GM21367 (cell line): ENCODE measurements at regions not wholly inside any gene's neighbourhood (a gene's known extent, or its start where the extent isn't known, plus 50 kb on each side); places are given as distances from the start of the nearest gene placed in this dataset.
"Not testable (repeated sequence)": the region's sequence is repeated elsewhere in the genome, so short reads cannot be mapped to it uniquely, and the experiment has no call there.

Experiments used
- ATAC-seq: cut with Tn5 transposase; IDR thresholded peaks from one replicate; pipeline ENCODE4 v1.9.1; 2021; ENCODE audit not compliant: unreplicated experiment

DNA sequence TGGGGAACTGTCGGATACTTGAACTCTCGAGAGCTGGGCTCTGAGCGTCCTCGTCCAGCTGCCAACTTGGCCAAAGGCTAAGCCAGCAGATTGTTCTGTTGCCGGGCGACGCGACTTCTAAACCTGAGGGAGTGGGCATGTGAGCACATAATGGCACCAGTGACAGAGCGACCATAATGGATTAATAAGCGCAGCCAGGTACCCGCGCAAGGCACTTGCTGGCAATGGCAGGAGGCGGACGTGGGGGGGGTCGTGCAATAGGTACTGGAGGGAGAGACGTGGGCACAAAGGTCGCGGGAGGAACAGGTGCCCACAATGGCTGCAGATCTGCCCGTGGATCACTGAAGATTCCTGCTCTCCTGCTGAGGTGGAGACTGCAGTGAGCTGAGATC, 1368.7 kb downstream of the CDH12 start:
- ATAC-seq: not testable (repeated sequence)

DNA sequence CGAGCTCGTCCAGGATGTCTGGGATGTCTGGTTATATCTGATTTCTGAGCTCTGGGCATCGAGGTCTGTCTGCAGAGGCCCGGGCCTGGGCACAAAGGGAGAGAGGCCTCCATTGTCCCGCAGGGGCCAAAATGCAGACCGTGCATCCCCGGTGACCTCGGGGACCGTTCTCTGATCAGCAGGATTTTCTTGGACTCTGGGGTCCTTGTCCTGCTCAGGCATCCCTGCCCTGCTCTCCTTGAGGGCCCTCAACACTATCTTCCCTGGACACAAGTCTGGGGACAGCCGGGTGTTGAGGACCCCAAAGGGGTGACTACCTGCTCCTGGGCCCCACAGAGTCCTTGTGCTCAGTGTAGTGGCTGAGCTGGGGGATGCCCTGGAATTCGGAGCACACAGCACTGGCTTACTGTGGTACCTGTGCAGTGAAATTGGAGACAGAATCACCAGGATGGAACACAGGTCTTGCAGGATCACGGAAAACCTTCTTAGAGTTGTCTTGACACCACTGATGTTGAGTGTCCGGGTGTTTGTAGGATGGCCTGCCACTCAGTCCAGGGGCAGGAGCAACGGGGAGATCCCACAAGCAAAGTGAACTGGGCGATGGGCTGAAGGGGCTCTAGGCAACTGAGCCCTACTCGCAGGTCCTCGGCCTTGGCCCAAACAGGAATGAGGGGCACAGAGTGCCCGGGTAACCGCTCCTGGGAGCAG, 1369.2 kb downstream of the CDH12 start:
- not testable (repeated sequence) for ATAC-seq

DNA sequence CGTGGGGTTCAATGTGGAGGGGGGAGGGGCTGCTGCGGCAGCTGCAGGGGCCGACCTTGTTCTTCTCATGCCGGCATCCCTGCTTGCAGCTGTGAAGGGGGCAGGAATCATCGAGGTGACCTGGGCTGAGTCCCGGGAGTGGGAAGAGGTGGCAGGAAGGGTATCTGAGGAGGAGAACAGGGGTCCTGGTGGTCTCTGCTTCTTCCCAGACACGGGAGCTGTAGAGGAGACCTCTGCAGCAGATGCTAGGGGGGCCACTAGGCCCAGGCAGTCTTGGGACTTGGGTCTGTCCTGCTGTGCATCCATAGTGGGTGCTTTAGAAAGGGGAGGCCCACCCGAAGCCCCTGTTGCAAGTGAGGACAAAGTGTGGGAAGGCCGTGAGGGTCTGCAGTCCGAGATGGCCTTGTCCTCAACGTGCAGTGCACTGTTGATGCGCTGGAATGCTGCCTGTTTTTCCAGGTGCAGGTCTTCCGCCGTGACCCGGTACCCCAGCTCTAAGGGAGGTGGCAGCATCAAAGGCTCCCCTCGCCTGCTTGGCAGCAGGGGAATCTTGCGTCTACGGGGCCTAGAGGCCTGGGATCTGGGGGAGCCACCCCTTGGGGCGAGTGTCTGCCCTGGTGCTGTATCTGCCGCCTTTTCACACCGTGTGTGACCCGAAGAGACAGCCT, 1370.0 kb downstream of the CDH12 start:
- not testable (repeated sequence) for ATAC-seq

DNA sequence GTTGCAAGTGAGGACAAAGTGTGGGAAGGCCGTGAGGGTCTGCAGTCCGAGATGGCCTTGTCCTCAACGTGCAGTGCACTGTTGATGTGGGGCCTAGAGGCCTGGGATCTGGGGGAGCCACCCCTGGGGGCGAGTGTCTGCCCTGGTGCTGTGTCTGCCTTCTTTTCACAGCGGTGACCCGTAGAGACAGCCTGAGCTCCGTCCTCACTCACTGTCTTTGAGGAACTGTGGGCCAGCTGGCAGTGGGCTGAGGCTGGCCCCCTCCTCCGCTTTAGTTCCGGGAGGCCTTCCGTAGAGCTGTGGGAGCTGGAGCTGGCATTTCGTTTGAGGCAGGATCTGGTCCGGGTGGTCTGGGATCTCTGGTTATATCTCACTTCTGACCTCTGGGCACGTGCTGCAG, 1370.6 kb downstream of the CDH12 start:
- not testable (repeated sequence) for ATAC-seq

DNA sequence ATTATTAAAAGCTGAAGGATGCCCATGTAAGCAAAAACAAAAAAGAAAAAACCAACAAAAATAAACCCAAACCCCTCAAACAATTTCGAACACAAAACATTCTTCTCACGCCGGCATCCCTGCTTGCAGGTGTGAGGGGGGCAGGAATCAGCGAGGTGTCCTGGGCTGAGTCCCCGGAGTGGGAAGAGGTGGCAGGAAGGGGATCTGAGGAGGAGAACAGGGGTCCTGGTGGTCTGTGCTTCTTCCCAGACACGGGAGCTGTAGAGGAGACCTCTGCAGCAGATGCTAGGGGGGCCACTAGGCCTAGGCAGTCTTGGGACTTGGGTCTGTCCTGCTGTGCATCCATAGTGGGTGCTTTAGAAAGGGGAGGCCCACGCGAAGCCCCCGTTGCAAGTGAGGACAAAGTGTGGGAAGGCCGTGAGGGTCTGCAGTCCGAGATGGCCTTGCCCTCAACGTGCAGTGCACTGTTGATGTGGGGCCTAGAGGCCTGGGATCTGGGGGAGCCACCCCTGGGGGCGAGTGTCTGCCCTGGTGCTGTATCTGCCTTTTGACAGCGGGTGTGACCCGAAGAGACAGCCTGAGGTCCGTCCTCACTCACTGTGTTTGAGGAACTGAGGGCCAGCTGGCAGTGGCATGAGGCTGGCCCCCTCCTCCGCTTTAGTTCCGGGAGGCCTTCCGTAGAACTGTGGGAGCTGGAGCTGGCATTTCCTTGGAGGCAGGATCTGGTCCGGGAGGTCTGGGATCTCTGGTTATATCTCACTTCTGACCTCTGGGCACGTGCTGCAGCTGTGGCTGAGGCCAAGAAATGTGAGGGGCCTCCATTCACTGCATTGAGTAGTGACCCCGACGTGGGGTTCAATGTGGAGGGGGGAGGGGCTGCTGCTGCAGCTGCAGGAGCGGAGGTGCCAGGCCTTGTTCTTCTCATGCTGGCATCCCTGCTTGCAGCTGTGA, 1371.5 kb downstream of the CDH12 start:
- not testable (repeated sequence) for ATAC-seq

DNA sequence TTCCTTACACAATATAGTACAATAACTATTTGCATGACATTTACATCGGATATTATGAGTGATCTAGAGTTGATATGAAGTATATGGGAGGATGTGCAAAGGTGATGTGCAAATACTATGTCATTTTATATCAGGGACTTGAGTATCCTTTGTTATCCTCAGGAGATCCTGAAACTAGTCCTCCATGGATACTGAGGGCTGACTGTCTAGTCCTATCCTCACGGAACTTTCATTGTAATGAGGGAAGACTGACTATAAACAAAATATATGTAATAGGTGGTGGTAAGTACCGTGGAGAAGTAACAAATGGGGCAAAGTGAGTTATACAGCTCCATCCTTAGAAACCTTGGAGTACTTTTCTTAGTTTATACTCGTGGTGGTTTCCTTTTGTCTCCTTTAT, 1373.1 kb downstream of the CDH12 start:
- not testable (repeated sequence) for ATAC-seq

DNA sequence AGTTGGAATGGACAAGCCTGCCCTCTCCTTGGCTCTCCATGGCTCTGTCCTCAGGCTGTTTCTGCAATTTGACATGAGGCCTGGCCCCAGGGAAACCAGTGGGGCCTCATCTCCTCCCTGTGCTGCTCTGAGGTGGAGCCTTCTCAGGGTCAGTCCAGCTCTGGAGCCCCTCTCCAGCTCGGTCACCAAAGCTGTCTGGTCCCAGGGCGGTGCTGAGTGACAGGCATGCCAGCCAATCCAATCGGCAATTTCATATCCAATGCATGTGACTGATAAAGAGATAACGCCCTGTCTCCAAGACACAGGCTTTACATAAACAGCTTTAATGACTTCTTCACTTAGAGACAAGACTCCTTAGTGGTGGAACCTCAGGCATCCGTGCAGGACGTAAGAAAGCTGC, 1379.2 kb downstream of the CDH12 start:
- ATAC-seq: not testable (repeated sequence)

DNA sequence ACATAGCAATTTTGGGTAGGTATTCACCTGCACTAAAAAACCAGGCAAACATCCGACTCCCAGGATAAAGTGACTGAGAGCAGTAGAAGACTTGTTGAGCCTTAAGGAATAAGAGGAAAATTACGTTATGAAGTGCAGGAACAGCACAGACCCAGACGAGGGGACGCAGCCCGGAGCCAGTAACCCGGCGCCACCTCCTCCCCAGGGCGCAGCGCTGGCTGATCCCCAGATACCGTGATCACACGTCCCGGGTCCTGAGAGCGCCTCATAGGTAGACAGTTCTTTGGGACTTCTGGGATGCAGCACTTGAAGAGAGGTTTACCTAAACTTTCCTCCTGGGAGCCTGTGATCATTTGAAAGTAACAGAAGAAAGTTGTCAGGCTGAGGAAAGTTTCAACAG, 1379.7 kb downstream of the CDH12 start:
- ATAC-seq: not testable (repeated sequence)

DNA sequence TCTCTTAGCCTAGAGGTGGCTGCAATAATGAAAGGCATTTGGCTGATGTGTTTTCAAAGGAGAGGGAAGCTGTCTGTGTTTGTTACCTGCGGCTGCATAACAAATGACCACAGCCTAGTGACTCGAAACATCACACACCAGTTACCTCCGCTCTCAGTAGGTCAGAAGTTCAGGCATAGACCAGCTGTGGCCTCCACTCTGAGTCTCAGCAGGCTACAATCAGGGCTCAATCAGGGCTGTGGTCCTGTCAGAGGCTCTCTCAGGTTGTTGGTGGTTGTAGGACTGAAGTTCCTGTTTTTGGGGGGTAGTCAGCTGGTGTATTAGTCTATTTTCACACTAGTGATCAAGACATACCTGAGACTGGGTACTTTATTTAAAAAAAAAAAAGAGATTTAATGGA, 1381.5 kb downstream of the CDH12 start:
- ATAC-seq: not testable (repeated sequence)

DNA sequence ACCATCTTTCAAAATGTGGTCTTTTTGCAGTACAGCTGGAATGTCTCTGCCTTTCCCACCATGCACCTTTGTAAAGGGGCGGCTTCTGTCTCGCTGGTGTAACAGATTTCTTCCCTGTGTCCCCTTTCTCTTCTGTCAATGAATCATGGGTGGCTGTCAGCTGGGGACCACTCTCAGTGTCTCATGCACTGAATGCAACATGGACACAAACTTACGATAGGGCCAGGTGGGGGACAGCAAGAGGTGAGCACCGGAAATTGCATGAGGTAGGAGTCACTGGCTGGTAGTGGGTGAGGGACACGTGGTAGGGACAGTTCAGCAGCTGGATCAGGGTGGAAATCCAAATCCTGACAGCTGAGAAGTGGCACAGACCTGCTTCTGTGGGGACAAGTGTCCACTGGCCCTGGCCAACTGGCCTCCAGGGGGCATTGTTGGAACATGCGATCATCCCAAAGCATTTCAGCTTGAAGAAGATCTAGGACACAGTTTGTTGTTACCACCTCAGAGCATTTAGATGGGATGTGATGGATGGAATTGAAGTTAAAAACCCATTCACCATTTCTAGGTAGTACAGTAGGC, 1383.5 kb downstream of the CDH12 start:
- ATAC-seq: not testable (repeated sequence)

DNA sequence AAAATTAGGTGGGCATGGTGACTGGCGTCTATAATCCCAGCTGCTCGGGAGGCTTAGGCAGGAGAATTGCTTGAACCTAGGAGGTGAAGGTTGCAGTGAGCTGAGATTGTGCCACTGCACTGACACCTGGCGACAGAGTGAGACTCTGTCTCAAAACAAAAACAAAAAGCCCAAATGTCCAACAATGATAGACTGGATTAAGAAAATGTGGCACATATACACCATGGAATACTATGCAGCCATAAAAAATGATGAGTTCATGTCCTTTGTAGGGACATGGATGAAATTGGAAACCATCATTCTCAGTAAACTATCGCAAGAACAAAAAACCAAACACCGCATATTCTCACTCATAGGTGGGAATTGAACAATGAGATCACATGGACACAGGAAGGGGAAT, 1385.6 kb downstream of the CDH12 start:
- not testable (repeated sequence) for ATAC-seq

DNA sequence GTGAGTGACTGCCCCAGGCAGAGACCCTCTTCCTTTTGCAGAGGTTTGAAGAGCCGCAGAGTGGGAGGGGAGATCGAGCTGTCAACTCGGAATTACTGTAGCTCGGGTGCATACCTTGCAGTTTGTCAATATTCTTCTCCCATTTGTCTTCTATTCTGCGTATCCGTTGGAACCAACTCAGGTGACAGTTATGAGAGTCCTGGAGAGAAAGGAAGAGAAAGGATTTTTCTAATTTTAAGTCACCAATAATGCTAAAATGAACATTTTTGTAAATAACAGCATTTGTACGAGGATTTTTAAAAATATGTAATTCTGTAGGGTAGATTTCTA, 1393.4 kb downstream of the CDH12 start:
- ATAC-seq: not testable (repeated sequence)

DNA sequence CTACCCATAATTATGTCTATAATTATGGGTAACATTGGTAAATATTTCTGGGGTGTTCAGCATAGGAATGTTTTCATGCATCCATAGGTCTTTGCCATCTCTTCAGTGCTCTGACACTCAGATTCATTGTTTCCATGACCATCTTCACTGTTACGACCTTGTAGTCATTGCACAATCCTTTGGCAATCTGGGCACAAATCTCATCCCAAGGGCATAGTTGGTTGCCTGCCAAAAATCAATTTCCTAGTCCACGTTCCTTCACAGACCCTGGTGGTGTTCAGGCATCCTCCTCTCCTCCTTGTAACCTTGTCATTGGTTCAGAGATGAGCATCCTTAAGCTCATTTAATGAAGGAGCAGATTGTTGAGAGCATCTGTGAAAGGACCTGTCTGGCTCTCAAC, 1400.7 kb downstream of the CDH12 start:
- ATAC-seq: no peak

DNA sequence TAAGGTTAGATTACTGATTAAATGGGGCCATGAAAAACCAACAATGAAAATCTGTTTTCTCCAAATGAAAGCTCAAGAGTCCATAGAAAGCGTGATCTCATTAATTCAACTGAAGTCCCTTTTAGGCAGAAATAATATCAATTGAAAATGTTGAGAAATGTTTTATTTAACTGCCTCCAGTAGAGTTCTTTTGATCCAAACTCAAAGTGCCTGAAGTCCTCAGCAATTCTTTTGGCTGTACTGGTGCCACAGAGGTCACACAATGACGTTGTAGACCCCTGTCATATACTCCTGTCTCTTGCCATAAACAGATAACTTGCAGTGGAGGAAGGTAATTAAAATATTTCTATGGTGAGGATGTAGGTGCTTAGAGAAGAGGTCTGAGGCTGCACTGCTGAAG, 1420.5 kb downstream of the CDH12 start:
- ATAC-seq: no peak

DNA sequence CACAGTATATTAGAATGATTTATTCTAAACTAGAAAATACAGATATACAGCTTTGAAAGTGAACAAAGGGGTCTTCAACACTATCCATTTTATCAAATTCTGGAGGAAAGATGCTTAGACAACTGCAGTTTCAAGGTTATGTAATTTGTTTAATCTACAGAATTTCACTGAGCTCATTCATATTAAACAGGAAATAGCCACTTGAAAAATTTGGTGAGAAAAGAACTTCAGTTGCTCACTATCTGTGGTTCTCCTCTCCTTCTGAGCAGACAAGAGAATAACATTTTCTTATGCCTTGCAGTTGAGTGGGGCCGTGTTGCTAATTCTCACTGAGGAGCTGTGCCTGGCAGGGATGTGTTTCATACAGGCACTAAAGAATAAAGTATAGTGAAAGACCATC, 1428.2 kb downstream of the CDH12 start:
- no peak for ATAC-seq

DNA sequence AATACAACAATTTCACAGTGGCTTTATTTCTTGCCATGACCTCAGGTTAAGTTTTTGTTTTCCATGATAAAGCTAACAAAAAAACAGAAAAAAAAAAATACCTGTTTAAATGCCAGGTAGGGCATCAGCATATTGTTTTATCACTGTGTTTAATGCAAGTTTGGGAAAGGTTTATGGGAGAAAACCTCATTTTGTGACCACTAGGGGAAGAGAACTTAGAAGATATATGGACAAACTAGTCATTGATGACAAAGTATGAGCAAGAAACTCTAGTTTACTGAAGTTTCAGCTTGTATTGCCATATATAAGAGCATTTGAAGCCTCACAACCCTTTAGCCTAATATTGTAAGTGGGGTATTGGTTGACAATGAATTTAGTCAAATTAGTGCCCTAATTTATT, 1431.4 kb upstream of the CDH18 start:
- no peak for ATAC-seq

DNA sequence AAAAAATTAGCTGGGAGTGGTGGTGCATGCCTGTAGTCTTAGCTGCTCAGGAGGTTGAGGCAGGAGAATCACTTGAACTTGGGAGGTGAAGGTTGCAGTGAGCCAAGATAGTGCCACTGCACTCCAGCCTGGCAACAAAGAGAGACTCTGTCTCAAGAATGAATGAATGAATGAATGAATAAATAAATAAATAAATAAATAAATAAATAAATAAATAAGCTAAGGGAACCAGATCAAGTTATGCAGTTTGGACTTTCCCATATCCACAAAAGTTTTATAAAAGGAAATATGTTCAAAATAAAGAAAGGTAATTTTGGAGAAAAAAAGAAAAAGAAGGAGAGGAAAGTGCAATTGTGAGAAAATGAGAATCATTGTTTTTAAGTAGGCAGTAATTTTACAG, 1414.1 kb upstream of the CDH18 start:
- ATAC-seq: not testable (repeated sequence)

DNA sequence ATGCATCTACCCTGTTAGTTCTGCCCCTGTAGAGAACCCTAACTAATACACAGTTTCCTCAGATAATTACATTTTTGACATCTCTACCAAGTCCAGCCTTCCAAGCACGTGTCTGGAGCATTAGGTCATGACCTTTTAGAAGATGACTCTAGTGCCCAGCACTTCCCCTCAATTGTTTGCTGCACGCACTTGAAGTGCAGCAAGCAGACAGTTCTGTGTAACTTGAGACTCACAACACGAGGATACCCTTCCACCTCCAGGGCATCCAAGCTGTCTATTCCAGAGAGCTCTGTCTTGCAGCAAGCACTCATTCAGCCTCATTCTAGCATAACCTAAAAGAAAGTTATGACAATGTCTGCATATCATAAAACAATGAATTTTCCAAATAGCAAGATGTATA, 1410.5 kb upstream of the CDH18 start:
- no peak for ATAC-seq

DNA sequence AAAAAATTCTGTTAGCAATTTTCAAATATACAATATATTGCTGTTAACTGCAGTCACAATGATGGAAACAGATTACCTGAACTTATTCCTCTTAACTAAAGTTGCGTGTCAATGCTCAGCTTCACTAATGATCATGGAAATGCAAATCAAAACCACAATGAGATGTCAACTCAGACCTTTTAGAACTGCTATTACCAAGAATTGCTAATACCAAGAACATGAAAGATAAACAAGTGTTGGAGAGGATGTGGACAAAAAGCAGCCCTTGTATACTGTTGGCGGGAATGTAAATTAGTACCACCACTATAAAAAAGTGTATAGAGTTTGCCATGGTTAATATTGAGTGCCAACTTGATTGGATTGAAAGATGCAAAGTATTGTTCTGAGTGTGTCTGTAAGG, 1409.7 kb upstream of the CDH18 start:
- ATAC-seq: peak; percentile 53

DNA sequence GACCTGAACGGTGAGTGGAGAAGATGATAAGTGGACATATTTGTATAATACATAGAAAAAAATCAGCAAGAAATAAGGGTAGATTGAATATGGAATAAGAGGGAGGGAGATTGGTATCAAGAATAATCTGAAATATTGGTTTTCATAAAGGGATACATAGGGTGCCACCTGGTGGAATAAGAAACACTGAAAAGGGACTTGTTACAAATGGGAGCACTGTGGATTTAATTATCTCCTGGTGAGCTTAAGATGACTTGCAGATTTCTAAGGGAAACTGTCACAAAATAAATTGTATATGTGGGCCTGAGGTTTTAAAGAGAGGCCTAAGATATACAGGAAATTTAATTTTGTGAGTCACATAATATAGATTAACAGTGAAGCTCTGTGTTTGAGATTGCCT, 1403.5 kb upstream of the CDH18 start:
- ATAC-seq: no peak

DNA sequence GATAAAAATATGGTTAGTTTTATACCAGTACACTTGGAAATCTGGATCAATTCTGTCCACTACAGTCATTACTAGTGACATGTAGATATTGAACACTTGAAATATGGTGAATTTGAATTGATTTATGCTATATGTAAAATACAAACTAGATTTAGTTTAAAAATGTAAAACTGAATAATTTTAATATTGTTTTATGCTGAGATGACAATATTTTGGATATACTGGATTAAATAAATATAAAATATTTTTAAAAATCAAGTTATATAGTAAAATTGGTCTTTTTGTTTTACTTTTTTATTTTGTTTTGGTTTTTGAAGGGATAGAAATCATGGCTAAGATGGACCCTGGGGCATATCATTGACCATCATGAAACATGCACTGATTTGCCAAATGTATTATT, 1372.8 kb upstream of the CDH18 start:
- not testable (repeated sequence) for ATAC-seq

DNA sequence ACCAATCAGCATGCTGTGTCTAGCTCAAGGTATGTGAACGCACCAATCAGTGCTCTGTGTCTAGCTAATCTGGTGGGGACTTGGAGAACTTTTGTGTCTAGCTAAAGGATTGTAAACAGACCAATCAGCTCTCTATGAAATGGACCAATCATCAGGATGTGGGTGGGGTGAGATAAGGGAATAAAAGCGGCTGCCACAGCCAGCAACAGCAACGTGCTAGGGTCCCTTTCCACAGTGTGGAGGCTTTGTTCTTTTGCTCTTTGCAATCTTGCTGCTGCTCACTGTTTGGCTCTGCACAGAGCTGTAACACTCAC, 1353.9 kb upstream of the CDH18 start:
- not testable (repeated sequence) for ATAC-seq
